DMS153 (cell line): ENCODE measurements at regions not wholly inside any gene's neighbourhood (a gene's known extent, or its start where the extent isn't known, plus 50 kb on each side); places are given as distances from the start of the nearest gene placed in this dataset.
"Not testable (repeated sequence)": the region's sequence is repeated elsewhere in the genome, so short reads cannot be mapped to it uniquely, and the experiment has no call there.

Source experiments
- DNase-seq: peaks from one replicate; lab custom pipeline; 2025; lab: John Stamatoyannopoulos, UW

- no peak for DNase-seq
Observed at GRCh38 chr1:238912148-238912547, 474.2 kb upstream of the CHRM3 start.

GRCh38 chr1:238902752-238903151 is 483.6 kb upstream of the CHRM3 start:
- not testable (repeated sequence) for DNase-seq

GRCh38 chr1:238900334-238900865 is 486.0 kb upstream of the CHRM3 start:
- no peak for DNase-seq

- no peak for DNase-seq
Observed at GRCh38 chr1:238898856-238899255, 487.5 kb upstream of the CHRM3 start.

- DNase-seq = no peak
Observed at GRCh38 chr1:238895911-238896310, 490.5 kb upstream of the CHRM3 start.

- DNase-seq = no peak
Observed at GRCh38 chr1:238892612-238893011, 493.8 kb upstream of the CHRM3 start.

GRCh38 chr1:238861342-238862066 is 524.9 kb upstream of the CHRM3 start:
- no peak for DNase-seq

GRCh38 chr1:238833919-238834318 is 552.4 kb upstream of the CHRM3 start:
- no peak for DNase-seq

GRCh38 chr1:238832106-238832505 is 554.3 kb upstream of the CHRM3 start:
- no peak for DNase-seq

- DNase-seq = no peak
Observed at GRCh38 chr1:238830036-238830611, 556.2 kb upstream of the CHRM3 start.

- DNase-seq = no peak
Observed at GRCh38 chr1:238826891-238827290, 559.5 kb upstream of the CHRM3 start.

GRCh38 chr1:238823416-238823815 is 563.0 kb upstream of the CHRM3 start:
- DNase-seq = no peak

GRCh38 chr1:238811211-238811879 is 575.0 kb upstream of the CHRM3 start:
- DNase-seq = no peak

- no peak for DNase-seq
Observed at GRCh38 chr1:238790882-238791281, 595.5 kb upstream of the CHRM3 start.

GRCh38 chr1:238789916-238790667 is 596.3 kb upstream of the CHRM3 start:
- DNase-seq = no peak

- DNase-seq = no peak
Observed at GRCh38 chr1:238787471-238787870, 598.9 kb upstream of the CHRM3 start.

- no peak for DNase-seq
Observed at GRCh38 chr1:238783633-238784032, 602.7 kb upstream of the CHRM3 start.

GRCh38 chr1:238779716-238780115 is 606.7 kb upstream of the CHRM3 start:
- DNase-seq = no peak

- no peak for DNase-seq
Observed at GRCh38 chr1:238778113-238778512, 608.3 kb upstream of the CHRM3 start.

- DNase-seq = no peak
Observed at GRCh38 chr1:238777551-238777950, 608.8 kb upstream of the CHRM3 start.

- no peak for DNase-seq
Observed at GRCh38 chr1:238776126-238776525, 610.2 kb upstream of the CHRM3 start.

GRCh38 chr1:238772322-238772721 is 614.0 kb upstream of the CHRM3 start:
- no peak for DNase-seq
